Activated T-cell treated with anti-CD3 and anti-CD28 coated beads, Interleukin-2, amount 50 U/mL, for 4 hours (primary cell): ENCODE measurements at regions not wholly inside any gene's neighbourhood (a gene's known extent, or its start where the extent isn't known, plus 50 kb on each side); places are given as distances from the start of the nearest gene placed in this dataset.

Source experiments
- ATAC-seq, 2 donors: fragments of 200-7000 bp; cut with Tn5 transposase; one replicate each; pipeline ENCODE4 v1.10.0; 2021
- DNase-seq: peaks from one replicate; pipeline ENCODE4 v3.0.0-alpha.2; 2020
- H3K27me3 Mint-ChIP-seq: one replicate; pipeline ENCODE4 v1.8.0; 2021; ENCODE audit warnings: low read depth, mixed read lengths
- H3K36me3 Mint-ChIP-seq: one replicate; pipeline ENCODE4 v1.8.0; 2022; ENCODE audit warnings: mixed read lengths; ENCODE audit not compliant: insufficient read depth
- H3K4me1 Mint-ChIP-seq: one replicate; pipeline ENCODE4 v1.8.0; 2021; ENCODE audit warnings: low read depth, mixed read lengths
- H3K4me3 Mint-ChIP-seq: one replicate; pipeline ENCODE4 v1.8.0; 2021; ENCODE audit warnings: mild to moderate bottlenecking, moderate library complexity, mixed read lengths
- H3K9me3 Mint-ChIP-seq: one replicate; pipeline ENCODE4 v1.8.0; 2021; ENCODE audit warnings: mixed read lengths

- no peak for ATAC-seq
- DNase-seq: no peak
- Mint-ChIP-seq H3K27me3 (no peaks in the 10 kb centered on the region), H3K4me3 (no peak overlapping the region), H3K36me3 (no peaks in the 10 kb centered on the region), H3K4me1 (no peaks in the 10 kb centered on the region), H3K9me3 (peaks cover 5% of the 10 kb centered on the region)
Measured at GRCh38 chr20:22740829-22741228, 156.5 kb upstream of the FOXA2 start.

GRCh38 chr20:22744341-22745193, 160.2 kb upstream of the FOXA2 start:
- Mint-ChIP-seq H3K27me3 (no peaks in the 10 kb centered on the region), H3K9me3 (peaks cover 3% of the 10 kb centered on the region), H3K4me3 (no peak overlapping the region), H3K4me1 (no peaks in the 10 kb centered on the region), H3K36me3 (no peaks in the 10 kb centered on the region)
- no peak for ATAC-seq
- no peak for DNase-seq

- H3K36me3 Mint-ChIP-seq: no peaks in the 10 kb centered on the region
- H3K27me3 Mint-ChIP-seq: no peaks in the 10 kb centered on the region
- no peak overlapping the region for H3K4me3 Mint-ChIP-seq
- DNase-seq (no peak), ATAC-seq (no peak)
- H3K9me3 Mint-ChIP-seq: peaks cover 3% of the 10 kb centered on the region
- H3K4me1 Mint-ChIP-seq: no peaks in the 10 kb centered on the region
Measured at GRCh38 chr20:22745194-22745500, 160.8 kb upstream of the FOXA2 start.

GRCh38 chr20:22746957-22747356, 162.6 kb upstream of the FOXA2 start:
- Mint-ChIP-seq H3K9me3 (peaks cover 3% of the 10 kb centered on the region), H3K27me3 (no peaks in the 10 kb centered on the region)
- ATAC-seq: no peak

GRCh38 chr20:22752324-22752723, 168.0 kb upstream of the FOXA2 start:
- Mint-ChIP-seq H3K27me3 (no peaks in the 10 kb centered on the region), H3K4me3 (no peak overlapping the region), H3K4me1 (no peaks in the 10 kb centered on the region), H3K9me3 (no peaks in the 10 kb centered on the region), H3K36me3 (no peaks in the 10 kb centered on the region)
- ATAC-seq: no peak
- DNase-seq: no peak

More at GRCh38 chr20:22746957-22747356, 162.6 kb upstream of the FOXA2 start:
- H3K4me1 Mint-ChIP-seq: no peaks in the 10 kb centered on the region
- no peaks in the 10 kb centered on the region for H3K36me3 Mint-ChIP-seq
- no peak for DNase-seq
- no peak overlapping the region for H3K4me3 Mint-ChIP-seq

GRCh38 chr20:22757424-22758183, 173.2 kb upstream of the FOXA2 start:
- no peaks in the 10 kb centered on the region for H3K9me3 Mint-ChIP-seq
- no peak overlapping the region for H3K4me3 Mint-ChIP-seq
- no peak for DNase-seq
- H3K36me3 Mint-ChIP-seq: no peaks in the 10 kb centered on the region
- ATAC-seq: no peak
- H3K4me1 Mint-ChIP-seq: no peaks in the 10 kb centered on the region
- H3K27me3 Mint-ChIP-seq: no peaks in the 10 kb centered on the region

GRCh38 chr20:22758815-22759214, 174.4 kb upstream of the FOXA2 start:
- ATAC-seq (no peak), DNase-seq (no peak)
- Mint-ChIP-seq H3K36me3 (no peaks in the 10 kb centered on the region), H3K27me3 (no peaks in the 10 kb centered on the region), H3K4me3 (no peak overlapping the region), H3K4me1 (no peaks in the 10 kb centered on the region), H3K9me3 (no peaks in the 10 kb centered on the region)

GRCh38 chr20:22762576-22763256, 178.3 kb upstream of the FOXA2 start:
- no peaks in the 10 kb centered on the region for H3K9me3 Mint-ChIP-seq
- ATAC-seq (no peak), DNase-seq (no peak)
- no peaks in the 10 kb centered on the region for H3K4me1 Mint-ChIP-seq
- H3K36me3 Mint-ChIP-seq: no peaks in the 10 kb centered on the region
- H3K4me3 Mint-ChIP-seq: no peak overlapping the region
- no peaks in the 10 kb centered on the region for H3K27me3 Mint-ChIP-seq

- Mint-ChIP-seq H3K4me3 (no peak overlapping the region), H3K36me3 (no peaks in the 10 kb centered on the region), H3K9me3 (no peaks in the 10 kb centered on the region), H3K4me1 (no peaks in the 10 kb centered on the region), H3K27me3 (no peaks in the 10 kb centered on the region)
- ATAC-seq (no peak), DNase-seq (no peak)
Measured at GRCh38 chr20:22763257-22763906, 179.0 kb upstream of the FOXA2 start.

- Mint-ChIP-seq H3K36me3 (no peaks in the 10 kb centered on the region), H3K9me3 (no peaks in the 10 kb centered on the region), H3K4me3 (no peak overlapping the region), H3K27me3 (no peaks in the 10 kb centered on the region), H3K4me1 (no peaks in the 10 kb centered on the region)
- DNase-seq (no peak), ATAC-seq (no peak)
Measured at GRCh38 chr20:22768266-22769178, 184.2 kb upstream of the FOXA2 start.

GRCh38 chr20:22770241-22770800, 185.9 kb upstream of the FOXA2 start:
- H3K27me3 Mint-ChIP-seq: no peaks in the 10 kb centered on the region
- H3K4me1 Mint-ChIP-seq: no peaks in the 10 kb centered on the region
- ATAC-seq: no peak

GRCh38 chr20:22771706-22772105, 187.3 kb upstream of the FOXA2 start:
- Mint-ChIP-seq H3K27me3 (no peaks in the 10 kb centered on the region), H3K4me3 (no peak overlapping the region), H3K9me3 (no peaks in the 10 kb centered on the region), H3K36me3 (no peaks in the 10 kb centered on the region), H3K4me1 (no peaks in the 10 kb centered on the region)
- ATAC-seq (no peak), DNase-seq (no peak)

More at GRCh38 chr20:22770241-22770800, 185.9 kb upstream of the FOXA2 start:
- Mint-ChIP-seq H3K36me3 (no peaks in the 10 kb centered on the region), H3K4me3 (no peak overlapping the region), H3K9me3 (no peaks in the 10 kb centered on the region)
- no peak for DNase-seq

- no peaks in the 10 kb centered on the region for H3K4me1 Mint-ChIP-seq
- no peaks in the 10 kb centered on the region for H3K36me3 Mint-ChIP-seq
- no peaks in the 10 kb centered on the region for H3K9me3 Mint-ChIP-seq
- no peak for DNase-seq
- no peak for ATAC-seq
- no peaks in the 10 kb centered on the region for H3K27me3 Mint-ChIP-seq
- H3K4me3 Mint-ChIP-seq: no peak overlapping the region
Measured at GRCh38 chr20:22773344-22773743, 189.0 kb upstream of the FOXA2 start.
